Thoracic aorta (tissue), 2 donors: ENCODE measurements at regions not wholly inside any gene's neighbourhood (a gene's known extent, or its start where the extent isn't known, plus 50 kb on each side); places are given as distances from the start of the nearest gene placed in this dataset.

Experiments used
- ATAC-seq: fragments of 150-250 bp; one replicate; pipeline ENCODE4 v1.8.0; 2017; ENCODE audit warnings: low read depth; ENCODE audit not compliant: insufficient number of reproducible peaks, low FRiP score
- DNase-seq: peaks from one replicate; pipeline ENCODE4 v3.0.0-alpha.2; 2020; ENCODE audit warnings: low spot score
- H3K27ac ChIP-seq, 2 donors: fragments of 200-600 bp; sonication (generic); 1 replicate in 1 of 2; 2 replicates in 1 of 2; pipeline ENCODE4 v1.5.1; 2016; ENCODE audit warnings: mild to moderate bottlenecking in 2 of 2, moderate library complexity in 2 of 2
- H3K27me3 ChIP-seq: fragments of 200-600 bp; sonication (generic); replicated peaks from 2 replicates; pipeline ENCODE4 v1.6.0; 2016; ENCODE audit warnings: mild to moderate bottlenecking; ENCODE audit not compliant: insufficient read depth
- H3K36me3 ChIP-seq: fragments of 200-600 bp; sonication (generic); one replicate; pipeline ENCODE4 v1.5.1; 2016
- H3K4me1 ChIP-seq, 2 donors: fragments of 200-600 bp; sonication (generic); 1 replicate in 1 of 2; 2 replicates in 1 of 2; pipeline versions ENCODE4 v1.5.1 to v1.6.0; 2016; ENCODE audit warnings: low read depth in 2 of 2, mild to moderate bottlenecking in 1 of 2; ENCODE audit not compliant: control insufficient read depth in 1 of 2
- H3K4me3 ChIP-seq: fragments of 200-600 bp; sonication (generic); 2 replicates; pipeline ENCODE4 v1.5.1; 2016; ENCODE audit warnings: mild to moderate bottlenecking
- H3K9me3 ChIP-seq: fragments of 200-600 bp; sonication (generic); 2 replicates; pipeline ENCODE4 v1.5.1; 2016
- TF ChIP-seq, protein P1 (sequence below): fragments of 200-600 bp; sonication (generic); IDR thresholded peaks from one replicate; pipeline ENCODE4 v1.5.1; 2019; ENCODE audit warnings: antibody characterized with exemption

DNA sequence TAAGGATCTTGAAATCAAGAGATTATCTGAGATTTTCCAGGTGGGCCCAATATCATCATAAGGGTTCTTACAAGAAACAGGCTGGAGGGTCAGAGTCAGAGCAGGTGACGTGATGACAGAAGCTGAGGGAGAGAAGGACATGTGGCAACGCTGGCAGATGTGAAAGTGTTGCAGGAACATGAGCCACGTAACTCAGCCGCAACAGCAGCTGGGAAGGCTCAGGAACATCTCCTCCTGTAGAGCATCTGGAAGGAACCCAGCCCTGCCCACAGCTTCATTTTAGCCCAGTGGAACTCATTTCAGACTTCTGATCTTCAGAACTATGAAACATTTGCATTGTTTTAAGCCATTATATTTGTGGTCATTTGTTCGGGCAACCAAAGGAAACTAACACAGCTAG lies 156.3 kb upstream of the VEGFC start:
- Histone ChIP-seq H3K27me3 (no peaks in the 10 kb centered on the region), H3K9me3 (no peaks in the 10 kb centered on the region), H3K36me3 (no peaks in the 10 kb centered on the region), H3K4me3 (no peak overlapping the region), H3K27ac (no peak overlapping the region), H3K4me1 (no peaks in the 10 kb centered on the region)
- DNase-seq (no peak), ATAC-seq (no peak)
- TF ChIP-seq, protein P1, sequence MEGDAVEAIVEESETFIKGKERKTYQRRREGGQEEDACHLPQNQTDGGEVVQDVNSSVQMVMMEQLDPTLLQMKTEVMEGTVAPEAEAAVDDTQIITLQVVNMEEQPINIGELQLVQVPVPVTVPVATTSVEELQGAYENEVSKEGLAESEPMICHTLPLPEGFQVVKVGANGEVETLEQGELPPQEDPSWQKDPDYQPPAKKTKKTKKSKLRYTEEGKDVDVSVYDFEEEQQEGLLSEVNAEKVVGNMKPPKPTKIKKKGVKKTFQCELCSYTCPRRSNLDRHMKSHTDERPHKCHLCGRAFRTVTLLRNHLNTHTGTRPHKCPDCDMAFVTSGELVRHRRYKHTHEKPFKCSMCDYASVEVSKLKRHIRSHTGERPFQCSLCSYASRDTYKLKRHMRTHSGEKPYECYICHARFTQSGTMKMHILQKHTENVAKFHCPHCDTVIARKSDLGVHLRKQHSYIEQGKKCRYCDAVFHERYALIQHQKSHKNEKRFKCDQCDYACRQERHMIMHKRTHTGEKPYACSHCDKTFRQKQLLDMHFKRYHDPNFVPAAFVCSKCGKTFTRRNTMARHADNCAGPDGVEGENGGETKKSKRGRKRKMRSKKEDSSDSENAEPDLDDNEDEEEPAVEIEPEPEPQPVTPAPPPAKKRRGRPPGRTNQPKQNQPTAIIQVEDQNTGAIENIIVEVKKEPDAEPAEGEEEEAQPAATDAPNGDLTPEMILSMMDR: no peak

DNA sequence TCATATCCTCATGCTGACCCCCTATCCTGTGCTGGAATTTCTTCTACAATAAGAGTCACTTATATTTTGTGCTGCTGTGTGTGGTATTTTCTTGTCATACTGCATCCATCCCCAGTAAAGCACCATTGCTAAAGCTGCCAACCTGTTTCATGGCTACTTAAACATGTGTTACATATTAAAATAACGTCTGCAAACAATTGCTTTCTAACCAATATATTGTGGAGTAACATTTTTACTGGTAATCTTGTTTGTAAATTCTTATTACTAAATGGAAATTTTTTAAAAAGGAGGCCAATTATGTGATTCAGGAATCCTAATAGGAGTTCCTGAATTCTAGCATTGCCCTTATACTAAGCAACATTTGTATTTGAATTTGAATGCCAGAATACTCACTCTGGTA lies 160.3 kb upstream of the VEGFC start:
- ATAC-seq: no peak
- TF ChIP-seq, protein P1: no peak
- H3K27ac ChIP-seq: no peak overlapping the region
- H3K27me3 ChIP-seq: no peaks in the 10 kb centered on the region
- DNase-seq: no peak
- H3K4me3 ChIP-seq: no peak overlapping the region
- H3K4me1 ChIP-seq: no peaks in the 10 kb centered on the region
- H3K9me3 ChIP-seq: no peaks in the 10 kb centered on the region
- H3K36me3 ChIP-seq: no peaks in the 10 kb centered on the region

DNA sequence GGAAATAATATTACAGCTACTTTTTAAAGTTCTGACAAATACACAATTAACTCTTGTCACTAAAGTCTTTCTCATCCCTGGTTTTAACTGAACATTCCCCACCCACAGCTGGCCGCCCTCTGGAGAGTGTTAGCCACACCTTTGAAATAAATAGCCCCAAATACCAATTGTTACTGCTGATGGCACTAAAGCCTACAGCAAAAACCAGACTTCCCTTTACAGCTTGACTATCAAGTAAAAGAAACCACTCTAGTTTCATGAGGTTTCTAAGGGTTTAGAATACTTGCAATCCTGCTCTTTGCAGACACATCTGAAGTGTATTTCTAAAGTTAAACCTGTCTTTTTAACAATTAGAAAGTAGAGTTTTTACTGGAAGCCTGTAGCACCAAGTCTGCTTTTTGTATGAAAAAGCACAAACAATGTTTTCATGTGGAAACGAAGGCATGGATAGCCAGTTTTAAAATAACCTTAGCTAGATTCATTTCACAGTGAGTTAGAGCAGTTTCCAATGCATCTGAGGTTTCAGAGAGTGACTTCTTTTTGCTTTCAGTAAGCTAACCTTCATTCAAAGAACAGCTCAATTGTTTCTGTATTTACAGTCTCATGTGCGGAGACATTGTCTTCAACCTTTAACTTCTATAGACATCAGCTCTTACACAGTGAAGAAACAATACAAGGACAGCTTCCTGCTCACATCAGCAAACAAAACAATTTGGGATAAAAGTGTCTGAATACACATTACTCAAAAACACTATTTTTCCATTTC lies 164.8 kb upstream of the VEGFC start:
- TF ChIP-seq, protein P1: no peak
- no peaks in the 10 kb centered on the region for H3K36me3 ChIP-seq
- no peak overlapping the region for H3K27ac ChIP-seq
- H3K27me3 ChIP-seq: no peaks in the 10 kb centered on the region
- H3K4me1 ChIP-seq: no peaks in the 10 kb centered on the region
- H3K9me3 ChIP-seq: no peaks in the 10 kb centered on the region
- H3K4me3 ChIP-seq: no peak overlapping the region
- DNase-seq (no peak), ATAC-seq (no peak)

DNA sequence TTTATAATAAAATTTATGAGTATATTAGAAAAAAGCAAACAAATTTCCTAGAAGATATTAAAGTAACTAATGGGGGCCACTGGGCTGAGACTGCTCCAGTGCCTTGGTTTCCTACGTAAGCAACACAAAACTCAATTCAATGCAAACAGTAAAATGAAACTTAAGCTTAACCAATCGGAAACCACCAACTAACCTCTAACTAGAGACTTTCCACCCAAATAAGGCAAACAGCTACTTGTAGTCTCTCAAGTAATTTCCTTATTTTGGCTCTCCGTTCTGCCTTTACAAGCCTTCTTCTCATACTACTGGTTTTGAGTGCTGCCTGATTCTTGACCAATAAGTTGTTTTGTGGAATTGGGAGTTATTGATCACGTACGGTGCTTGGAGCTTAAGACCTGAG lies 167.3 kb upstream of the VEGFC start:
- H3K27ac ChIP-seq: no peak overlapping the region
- no peaks in the 10 kb centered on the region for H3K27me3 ChIP-seq
- H3K9me3 ChIP-seq: no peaks in the 10 kb centered on the region
- DNase-seq (no peak), ATAC-seq (no peak)
- H3K36me3 ChIP-seq: no peaks in the 10 kb centered on the region
- TF ChIP-seq, protein P1: no peak
- no peaks in the 10 kb centered on the region for H3K4me1 ChIP-seq
- H3K4me3 ChIP-seq: no peak overlapping the region

DNA sequence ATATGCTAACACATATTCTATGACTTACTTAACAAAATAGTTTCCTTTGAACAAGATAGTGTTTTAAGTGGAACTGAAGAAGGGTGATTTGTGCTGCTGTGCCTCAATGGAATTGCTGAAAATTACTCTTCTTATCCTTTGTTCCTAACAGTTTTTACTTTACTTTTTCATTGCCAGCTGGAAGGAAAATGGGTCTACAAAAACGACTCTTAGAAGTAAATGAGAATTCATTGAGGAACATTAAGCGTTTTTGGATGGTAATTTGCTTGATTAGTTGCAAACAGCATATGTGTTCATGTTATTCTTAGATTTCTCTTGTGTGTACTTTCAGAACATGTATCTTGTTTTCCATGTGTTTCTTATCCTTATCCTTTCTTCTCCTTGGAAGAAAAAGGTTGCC lies 170.4 kb upstream of the VEGFC start:
- Histone ChIP-seq H3K27ac (no peak overlapping the region), H3K9me3 (no peaks in the 10 kb centered on the region), H3K4me1 (no peaks in the 10 kb centered on the region), H3K27me3 (no peaks in the 10 kb centered on the region), H3K4me3 (no peak overlapping the region), H3K36me3 (no peaks in the 10 kb centered on the region)
- DNase-seq (no peak), ATAC-seq (no peak)
- TF ChIP-seq, protein P1: no peak
